Gastroesophageal sphincter (tissue), 4 donors: ENCODE measurements at regions not wholly inside any gene's neighbourhood (a gene's known extent, or its start where the extent isn't known, plus 50 kb on each side); places are given as distances from the start of the nearest gene placed in this dataset.

Source experiments
- ATAC-seq: fragments of 150-250 bp; one replicate; pipeline ENCODE4 v1.9.1; 2016; ENCODE audit warnings: mild to moderate bottlenecking, moderate library complexity
- H3K27ac ChIP-seq, 4 donors: fragments of 200-600 bp; sonication (generic) in 3 of 4; 1 replicate in 3 of 4; 2 replicates in 1 of 4; pipeline ENCODE4 v1.5.1; 2016 to 2019
- H3K27me3 ChIP-seq: fragments of 200-600 bp; sonication (generic); one replicate; pipeline ENCODE4 v1.5.1; 2019
- H3K36me3 ChIP-seq, 2 donors: fragments of 200-600 bp; sonication (generic); one replicate each; pipeline ENCODE4 v1.5.1; 2019; ENCODE audit warnings: control low read depth in 1 of 2
- H3K4me1 ChIP-seq, 3 donors: fragments of 200-600 bp; sonication (generic); 1 replicate in 2 of 3; 2 replicates in 1 of 3; pipeline ENCODE4 v1.5.1; 2016 to 2019; ENCODE audit warnings: control low read depth in 2 of 3
- H3K4me3 ChIP-seq, 2 donors: fragments of 200-600 bp; sonication (generic); one replicate each; pipeline ENCODE4 v1.5.1; 2019; ENCODE audit warnings: mild to moderate bottlenecking in 1 of 2, moderate library complexity in 1 of 2
- H3K9me3 ChIP-seq, 3 donors: fragments of 200-600 bp; sonication (generic); one replicate each; pipeline ENCODE4 v1.5.1; 2017 to 2019; ENCODE audit warnings: control low read depth in 2 of 3
- EP300 ChIP-seq: sonication (generic); formaldehyde crosslinking; IDR thresholded peaks from one replicate; pipeline ENCODE4 v1.6.1; 2017; ENCODE audit warnings: antibody characterized with exemption, mild to moderate bottlenecking
- POLR2A ChIP-seq, 2 donors: fragments of 450-650 bp; IDR thresholded peaks; one replicate each; pipeline ENCODE4 v1.6.1; 2017; ENCODE audit warnings: antibody characterized with exemption in 2 of 2, mild to moderate bottlenecking in 2 of 2, moderate library complexity in 1 of 2
- POLR2AphosphoS5 ChIP-seq: sonication (generic); formaldehyde crosslinking; IDR thresholded peaks from one replicate; pipeline ENCODE4 v1.6.1; 2017; ENCODE audit warnings: antibody characterized with exemption
- WGBS, 2 donors: methylation state at CpG; one replicate each; pipeline ENCODE4 v1.1.5; 2018; ENCODE audit warnings: low coverage in 1 of 2; 5-methylcytosine and 5-hydroxymethylcytosine counted together
- TF ChIP-seq, protein P1 (sequence below), 4 experiments: fragments of 200-600 bp in 2 of 4; fragments of 450-650 bp in 2 of 4; sonication (generic) in 1 of 4; IDR thresholded peaks; one replicate each; pipeline ENCODE4 v1.5.1; 2017 to 2019; ENCODE audit warnings: antibody characterized with exemption in 4 of 4, mild to moderate bottlenecking in 2 of 4, moderate library complexity in 2 of 4

DNA sequence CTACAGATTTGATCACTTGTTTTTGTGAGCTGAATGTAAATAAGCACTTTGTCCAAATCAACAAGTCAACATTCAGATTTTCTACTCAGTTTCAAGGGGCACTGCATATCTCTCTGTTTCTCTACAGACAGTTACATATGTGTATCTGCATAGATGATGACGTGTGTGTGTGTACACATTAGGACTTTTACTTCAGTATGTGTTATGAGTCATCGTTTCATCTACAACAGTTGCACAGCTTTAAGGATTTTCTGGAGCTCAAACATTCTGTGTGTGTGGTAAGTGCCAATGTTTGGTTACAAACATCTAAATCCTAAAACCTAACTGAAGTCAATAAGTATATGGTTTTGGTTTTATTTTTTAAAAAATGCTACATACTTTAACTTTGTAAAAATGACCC is 494.5 kb upstream of the PBX1 start:
- Histone ChIP-seq H3K4me1 (no peaks in the 10 kb centered on the region), H3K4me3 (no peak overlapping the region), H3K36me3 (no peaks in the 10 kb centered on the region), H3K27me3 (no peaks in the 10 kb centered on the region), H3K27ac (no peak overlapping the region), H3K9me3 (peaks cover 0 to 13% (median 0%) of the 10 kb centered on the region in 3 donors)
- WGBS, 2 donors = 53 to 67% methylated on average over 1 to 2 of the region's 2 CpGs
- TF ChIP-seq, protein P1, sequence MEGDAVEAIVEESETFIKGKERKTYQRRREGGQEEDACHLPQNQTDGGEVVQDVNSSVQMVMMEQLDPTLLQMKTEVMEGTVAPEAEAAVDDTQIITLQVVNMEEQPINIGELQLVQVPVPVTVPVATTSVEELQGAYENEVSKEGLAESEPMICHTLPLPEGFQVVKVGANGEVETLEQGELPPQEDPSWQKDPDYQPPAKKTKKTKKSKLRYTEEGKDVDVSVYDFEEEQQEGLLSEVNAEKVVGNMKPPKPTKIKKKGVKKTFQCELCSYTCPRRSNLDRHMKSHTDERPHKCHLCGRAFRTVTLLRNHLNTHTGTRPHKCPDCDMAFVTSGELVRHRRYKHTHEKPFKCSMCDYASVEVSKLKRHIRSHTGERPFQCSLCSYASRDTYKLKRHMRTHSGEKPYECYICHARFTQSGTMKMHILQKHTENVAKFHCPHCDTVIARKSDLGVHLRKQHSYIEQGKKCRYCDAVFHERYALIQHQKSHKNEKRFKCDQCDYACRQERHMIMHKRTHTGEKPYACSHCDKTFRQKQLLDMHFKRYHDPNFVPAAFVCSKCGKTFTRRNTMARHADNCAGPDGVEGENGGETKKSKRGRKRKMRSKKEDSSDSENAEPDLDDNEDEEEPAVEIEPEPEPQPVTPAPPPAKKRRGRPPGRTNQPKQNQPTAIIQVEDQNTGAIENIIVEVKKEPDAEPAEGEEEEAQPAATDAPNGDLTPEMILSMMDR (IDR thresholded peaks at IDR 0.05) = no peak
- TF ChIP-seq EP300 (no peak), POLR2A (IDR thresholded peaks at IDR 0.05) (no peak)
- no peak for ATAC-seq

DNA sequence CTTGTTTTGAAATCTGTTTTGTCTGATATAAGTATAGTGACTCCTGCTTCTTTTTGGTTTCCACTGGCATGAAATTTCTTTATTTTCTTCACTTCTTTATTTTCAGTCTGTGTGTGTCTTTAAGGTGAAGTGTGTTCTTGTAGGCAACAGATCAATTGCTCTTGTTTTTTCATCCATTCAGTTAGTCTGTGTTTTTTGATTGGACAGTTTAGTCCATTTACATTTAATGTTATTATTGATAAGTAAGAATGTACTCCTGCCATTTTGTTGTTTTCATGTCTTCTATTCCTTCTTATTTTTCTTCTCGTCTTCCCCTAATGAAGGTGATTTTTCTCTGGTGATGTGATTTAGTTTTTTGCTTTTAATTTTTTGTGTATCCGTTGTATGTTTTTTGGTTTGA is 487.7 kb upstream of the PBX1 start:
- TF ChIP-seq POLR2AphosphoS5 = no peak
- no peak for TF ChIP-seq EP300
- TF ChIP-seq, protein P1 (IDR thresholded peaks at IDR 0.05) = no peak
- no peak for TF ChIP-seq POLR2A (IDR thresholded peaks at IDR 0.05)
- Histone ChIP-seq H3K27me3 (no peaks in the 10 kb centered on the region), H3K4me3 (no peak overlapping the region), H3K36me3 (no peaks in the 10 kb centered on the region), H3K4me1 (no peaks in the 10 kb centered on the region), H3K27ac (no peak overlapping the region), H3K9me3 (peaks cover 0 to 55% (median 0%) of the 10 kb centered on the region in 3 donors)
- no peak for ATAC-seq
- 92 to 100% methylated on average over 2 of the region's 2 CpGs for WGBS, 2 donors

DNA sequence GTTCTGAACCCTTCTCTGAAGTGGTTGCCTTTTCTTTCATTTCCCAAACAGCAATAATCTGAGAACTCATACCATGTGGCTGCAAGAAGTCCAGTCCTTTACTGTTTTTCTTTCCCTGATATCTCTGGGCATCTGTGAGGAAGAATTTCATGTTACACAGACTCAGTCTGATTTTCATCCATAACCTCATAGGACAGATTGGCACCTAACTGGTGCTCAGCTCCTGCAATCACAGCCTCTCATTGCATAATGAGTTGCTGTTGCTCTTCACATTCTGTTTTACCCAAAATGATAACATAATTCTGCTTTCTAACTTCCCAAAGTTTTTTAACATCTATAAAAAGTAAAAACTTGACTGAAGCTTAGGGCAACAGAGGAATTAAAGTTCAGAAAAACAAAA is 472.2 kb upstream of the PBX1 start:
- TF ChIP-seq POLR2A (IDR thresholded peaks at IDR 0.05) (no peak), POLR2AphosphoS5 (no peak), EP300 (no peak)
- TF ChIP-seq, protein P1 (IDR thresholded peaks at IDR 0.05) = no peak
- Histone ChIP-seq H3K27me3 (no peaks in the 10 kb centered on the region), H3K27ac (no peak overlapping the region), H3K9me3 (no peaks in the 10 kb centered on the region), H3K36me3 (no peaks in the 10 kb centered on the region), H3K4me3 (no peak overlapping the region), H3K4me1 (no peaks in the 10 kb centered on the region)
- no peak for ATAC-seq

DNA sequence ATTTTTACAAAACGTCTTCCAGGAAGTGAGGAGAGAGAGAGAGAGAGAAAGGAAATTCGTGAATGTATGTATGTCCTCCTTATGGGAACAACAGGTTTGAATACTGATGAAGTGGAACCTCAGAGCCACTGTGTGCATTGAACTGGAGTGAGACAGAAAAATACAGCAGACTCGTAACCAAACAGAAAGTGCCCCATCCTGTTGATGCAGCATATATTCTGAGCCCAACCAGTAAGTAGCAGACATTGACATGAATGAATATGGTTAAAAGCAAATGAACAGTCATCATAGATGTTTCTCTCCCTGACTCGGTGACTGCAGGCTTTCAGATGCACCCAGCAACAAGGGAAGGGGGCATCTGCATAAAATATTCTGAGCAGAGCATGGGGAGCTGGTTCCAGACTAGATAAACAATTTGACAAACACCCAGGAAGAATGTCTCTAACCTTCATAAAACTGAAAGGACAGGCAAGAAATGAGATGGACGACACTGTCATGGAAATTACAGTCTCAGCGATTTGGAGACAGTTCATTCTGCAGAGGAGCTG is 471.0 kb upstream of the PBX1 start:
- H3K4me1 ChIP-seq = no peaks in the 10 kb centered on the region
- no peaks in the 10 kb centered on the region for H3K36me3 ChIP-seq
- H3K27ac ChIP-seq = no peak overlapping the region
- 55 to 75% methylated on average over 6 of the region's 6 CpGs for WGBS, 2 donors
- H3K4me3 ChIP-seq = no peak overlapping the region
- H3K27me3 ChIP-seq = no peaks in the 10 kb centered on the region
- TF ChIP-seq POLR2AphosphoS5 (no peak), EP300 (no peak), POLR2A (IDR thresholded peaks at IDR 0.05) (no peak)
- TF ChIP-seq, protein P1 (IDR thresholded peaks at IDR 0.05) = no peak
- no peak for ATAC-seq
- no peaks in the 10 kb centered on the region for H3K9me3 ChIP-seq

DNA sequence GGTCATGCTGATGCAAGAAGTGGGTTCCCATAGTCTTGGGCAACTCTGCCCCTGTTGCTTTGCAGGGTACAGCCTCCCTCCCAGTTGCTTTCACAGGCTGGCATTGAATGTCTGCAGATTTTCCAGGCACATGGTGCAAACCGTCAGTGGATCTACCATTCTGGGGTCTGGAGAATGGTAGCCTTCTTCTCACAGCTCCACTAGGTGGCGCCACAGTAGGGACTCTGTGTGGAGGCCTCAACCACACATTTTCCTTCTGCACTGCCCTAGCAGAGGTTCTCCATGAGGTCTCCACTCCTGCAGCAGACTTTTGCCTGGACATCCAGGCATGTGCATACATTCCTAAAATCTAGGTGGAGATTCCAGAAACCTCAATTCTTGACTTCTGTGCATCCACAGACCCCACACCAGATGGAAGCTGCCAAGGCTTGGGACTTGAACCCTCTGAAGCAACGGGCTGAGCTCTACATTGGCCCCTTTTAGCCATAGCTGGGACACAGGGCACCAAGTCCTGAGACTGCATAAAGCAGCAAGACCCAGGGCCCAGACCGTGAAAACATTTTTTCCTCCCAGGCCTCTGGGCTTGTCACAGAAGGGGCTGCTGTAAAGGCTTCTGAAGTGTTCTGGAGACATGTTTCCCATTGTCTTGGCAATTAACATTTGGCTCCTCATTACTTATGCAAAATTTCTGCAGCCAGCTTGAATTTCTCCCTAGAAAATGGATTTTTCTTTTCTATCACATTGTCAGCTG is 466.2 kb upstream of the PBX1 start:
- Histone ChIP-seq H3K4me1 (no peaks in the 10 kb centered on the region), H3K36me3 (no peaks in the 10 kb centered on the region), H3K9me3 (peaks cover 0 to 9% (median 0%) of the 10 kb centered on the region in 3 donors), H3K27ac (no peak overlapping the region), H3K4me3 (no peak overlapping the region), H3K27me3 (no peaks in the 10 kb centered on the region)
- WGBS, 2 donors = 75% methylated on average over 2 of the region's 4 CpGs; no CpG with 5 or more reads in 1 of the 2 donors
- TF ChIP-seq, protein P1 (IDR thresholded peaks at IDR 0.05) = peak in 1 of 4 experiments; percentile 38
- no peak for TF ChIP-seq POLR2A (IDR thresholded peaks at IDR 0.05)
- ATAC-seq = no peak
